OCI-LY7 (cell line): ENCODE measurements at regions not wholly inside any gene's neighbourhood (a gene's known extent, or its start where the extent isn't known, plus 50 kb on each side); places are given as distances from the start of the nearest gene placed in this dataset.

Experiments used
- CTCF ChIP-seq: fragments of 200-600 bp; sonication (generic); conservative IDR thresholded peaks from 2 replicates; pipeline ENCODE4 v1.5.1; 2014; ENCODE audit warnings: mild to moderate bottlenecking, antibody characterized with exemption, low read length, moderate library complexity, mixed read lengths
- EZH2phosphoT487 ChIP-seq: fragments of 200-600 bp; sonication (generic); IDR thresholded peaks from 2 replicates; pipeline ENCODE4 v1.6.1; 2018; ENCODE audit warnings: low read depth, borderline replicate concordance, mild to moderate bottlenecking, mixed run types, antibody characterized with exemption, low read length, moderate library complexity, mixed read lengths

- TF ChIP-seq CTCF (no peak), EZH2phosphoT487 (no peak)
Measured at GRCh38 chr12:33650832-33651231, 211.2 kb upstream of the SYT10 start.
